Adrenal gland (tissue), 5 donors: ENCODE measurements at regions not wholly inside any gene's neighbourhood (a gene's known extent, or its start where the extent isn't known, plus 50 kb on each side); places are given as distances from the start of the nearest gene placed in this dataset.

Source experiments
- POLR2A ChIP-seq, 2 donors: fragments of 450-650 bp; IDR thresholded peaks; one replicate each; pipeline ENCODE4 v1.6.1; 2017; ENCODE audit warnings: antibody characterized with exemption in 2 of 2, mild to moderate bottlenecking in 2 of 2, moderate library complexity in 1 of 2
- TF ChIP-seq, protein P1 (sequence below), 6 experiments: fragments of 450-650 bp in 4 of 6; fragments of 200-600 bp in 2 of 6; sonication (generic) in 1 of 6; IDR thresholded peaks; 1 replicate in 5 of 6; 2 replicates in 1 of 6; pipeline versions ENCODE4 v1.5.1 to v1.8.0; 2016 to 2021; ENCODE audit warnings: antibody characterized with exemption in 6 of 6, mild to moderate bottlenecking in 2 of 6, moderate library complexity in 1 of 6
- donor health status: DM: no; HTN: no; CAD: no.

DNA sequence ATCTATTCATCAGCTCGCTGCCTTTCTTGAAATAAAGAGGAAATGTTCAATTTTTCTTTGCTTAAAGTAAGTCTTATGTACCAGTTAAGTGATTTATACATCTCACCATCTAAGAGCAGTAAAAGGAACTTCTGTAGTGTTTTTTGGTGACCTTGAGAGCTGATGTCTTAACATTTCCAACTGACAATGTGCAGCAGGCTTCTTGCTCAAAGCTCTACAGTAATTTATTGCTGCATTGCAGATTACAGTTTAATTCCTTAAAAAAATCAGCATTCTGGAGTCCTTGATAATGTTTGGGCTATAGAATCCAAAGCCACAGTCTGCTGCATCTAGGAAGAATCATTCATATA is 61.6 kb downstream of the DIPK2A start:
- TF ChIP-seq, protein P1, sequence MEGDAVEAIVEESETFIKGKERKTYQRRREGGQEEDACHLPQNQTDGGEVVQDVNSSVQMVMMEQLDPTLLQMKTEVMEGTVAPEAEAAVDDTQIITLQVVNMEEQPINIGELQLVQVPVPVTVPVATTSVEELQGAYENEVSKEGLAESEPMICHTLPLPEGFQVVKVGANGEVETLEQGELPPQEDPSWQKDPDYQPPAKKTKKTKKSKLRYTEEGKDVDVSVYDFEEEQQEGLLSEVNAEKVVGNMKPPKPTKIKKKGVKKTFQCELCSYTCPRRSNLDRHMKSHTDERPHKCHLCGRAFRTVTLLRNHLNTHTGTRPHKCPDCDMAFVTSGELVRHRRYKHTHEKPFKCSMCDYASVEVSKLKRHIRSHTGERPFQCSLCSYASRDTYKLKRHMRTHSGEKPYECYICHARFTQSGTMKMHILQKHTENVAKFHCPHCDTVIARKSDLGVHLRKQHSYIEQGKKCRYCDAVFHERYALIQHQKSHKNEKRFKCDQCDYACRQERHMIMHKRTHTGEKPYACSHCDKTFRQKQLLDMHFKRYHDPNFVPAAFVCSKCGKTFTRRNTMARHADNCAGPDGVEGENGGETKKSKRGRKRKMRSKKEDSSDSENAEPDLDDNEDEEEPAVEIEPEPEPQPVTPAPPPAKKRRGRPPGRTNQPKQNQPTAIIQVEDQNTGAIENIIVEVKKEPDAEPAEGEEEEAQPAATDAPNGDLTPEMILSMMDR (IDR thresholded peaks at IDR 0.05): no peak
- no peak for TF ChIP-seq POLR2A (IDR thresholded peaks at IDR 0.05)
